ENCODE measurements at regions not wholly inside any gene's neighbourhood (a gene's known extent, or its start where the extent isn't known, plus 50 kb on each side); places are given as distances from the start of the nearest gene placed in this dataset.

DNA sequence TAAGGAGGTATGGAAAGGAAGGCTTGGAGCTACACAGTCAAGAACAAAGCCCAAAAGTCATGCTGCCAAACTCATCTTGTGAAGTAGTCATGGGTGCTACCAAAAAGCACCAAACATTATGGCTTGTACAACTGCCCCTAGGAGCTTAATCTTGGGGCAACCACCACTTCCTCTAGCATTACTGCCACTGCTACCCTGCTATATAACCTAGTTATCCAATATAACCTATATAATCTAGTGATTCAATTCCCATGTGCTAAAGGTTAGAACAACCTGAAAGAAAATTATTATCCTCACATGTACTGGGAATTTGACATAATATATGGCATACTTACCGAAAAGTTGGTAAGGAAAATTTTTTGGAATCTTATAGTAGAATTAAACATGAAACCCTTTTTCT lies 102.6 kb upstream of the RBBP8 start:
- no peak for TF ChIP-seq CTCF (IDR thresholded peaks at IDR 0.05; ENCODE audit: low read depth, low read length)
- TF ChIP-seq MYC (IDR thresholded peaks at IDR 0.05; ENCODE audit: low read depth, low read length): no peak
